ENCODE measurements at regions not wholly inside any gene's neighbourhood (a gene's known extent, or its start where the extent isn't known, plus 50 kb on each side); places are given as distances from the start of the nearest gene placed in this dataset.

GRCh38 chr7:41323806-41324205 lies 379.1 kb downstream of the INHBA start:
- no peak overlapping the region for H2AK5ac ChIP-seq (ENCODE audit: low read depth, low read length)
- H3K9ac ChIP-seq (replicated peaks in 1 of 4; ENCODE audit: extremely low read depth in 1 of 4, low read depth in 3 of 4, low read length in 3 of 4) = no peak overlapping the region
- no peak overlapping the region for H3K4ac ChIP-seq (replicated peaks; ENCODE audit: insufficient read length, low read depth, low read length)
- TF ChIP-seq POLR2AphosphoS5 (IDR thresholded peaks at IDR 0.05; ENCODE audit: low read depth, low read length) (no peak), EP300 (IDR thresholded peaks at IDR 0.05; ENCODE audit: borderline replicate concordance in 1 of 2, low read depth in 2 of 2, low read length in 2 of 2) (no peak), ATF2 (IDR thresholded peaks at IDR 0.05; ENCODE audit: low read length) (no peak)
- no peak overlapping the region for H2BK15ac ChIP-seq (ENCODE audit: low read length)
- H2AFZ ChIP-seq (ENCODE audit: low read length) = 0 out of 2 replicates have a peak overlapping the region, but pooled peaks have one; percentile 65
- no peak overlapping the region for H2BK12ac ChIP-seq (ENCODE audit: low read depth, low read length)
- H3K4me1 ChIP-seq (replicated peaks in 1 of 4; ENCODE audit: control insufficient read depth in 3 of 4, insufficient read depth in 4 of 4, low read length in 3 of 4) = no peaks in the 10 kb centered on the region
- no peak overlapping the region for H4K91ac ChIP-seq (replicated peaks; ENCODE audit: insufficient read length, low read length)
- H3K9me3 ChIP-seq (ENCODE audit: insufficient read depth in 2 of 2, low read depth in 1 of 2, low read length in 1 of 2) = no peaks in the 10 kb centered on the region
- no peaks in the 10 kb centered on the region for H4K20me1 ChIP-seq (replicated peaks in 1 of 2; ENCODE audit: control insufficient read depth in 1 of 2, insufficient read depth in 2 of 2, low read length in 2 of 2)
- no peak overlapping the region for H3K14ac ChIP-seq (ENCODE audit: insufficient read length)
- H2BK20ac ChIP-seq (ENCODE audit: low read length) = no peak overlapping the region
- H3K56ac ChIP-seq (replicated peaks; ENCODE audit: insufficient read length, low read depth, low read length) = no peak overlapping the region
- H3K36me3 ChIP-seq (ENCODE audit: control insufficient read depth in 2 of 4, insufficient read depth in 4 of 4, low read length in 3 of 4) = no peaks in the 10 kb centered on the region
- no peak overlapping the region for H4K8ac ChIP-seq (ENCODE audit: extremely low read depth, insufficient read depth, low read length)
- CTCF ChIA-PET (ENCODE audit: partially characterized antibody) = interaction anchor here (1.1 kb wide), 1 partner anchor 8 kb away, joined by 3 read pairs; no protein-coding TSS in a partner anchor
- H3K4me3 ChIP-seq (ENCODE audit: extremely low read depth in 1 of 4, insufficient read depth in 2 of 4, low read depth in 3 of 4, low read length in 4 of 4) = no peak overlapping the region
- no peak overlapping the region for H2BK120ac ChIP-seq (replicated peaks; ENCODE audit: low read depth, low read length)
- no peaks in the 10 kb centered on the region for H3K79me1 ChIP-seq (ENCODE audit: low read depth, low read length)
- H3K27ac ChIP-seq (ENCODE audit: low read depth, low read length) = no peak overlapping the region
- H2BK5ac ChIP-seq (ENCODE audit: low read depth, low read length) = no peak overlapping the region
- H4K5ac ChIP-seq (ENCODE audit: insufficient read length, low read depth, low read length) = no peak overlapping the region
- no peaks in the 10 kb centered on the region for H3K27me3 ChIP-seq (replicated peaks in 1 of 4; ENCODE audit: control insufficient read depth in 3 of 4, extremely low read depth in 1 of 4, insufficient read depth in 3 of 4, low read length in 3 of 4)
- WGBS, 2 experiments (ENCODE audit: extremely low coverage in 1 of 2, insufficient coverage in 1 of 2, insufficient read length in 1 of 2, insufficient replicate concordance in 2 of 2, low coverage in 1 of 2, low lambda C conversion rate in 2 of 2, missing lambda C conversion rate in 1 of 2) = 91% methylated on average over 3 of the region's 3 CpGs; no CpG with 5 or more reads in 1 of the 2 experiments
- no peak overlapping the region for H3K23ac ChIP-seq (ENCODE audit: insufficient read length)
- POLR2A ChIA-PET (ENCODE audit: partially characterized antibody) = no interaction called here
- H3K79me2 ChIP-seq (ENCODE audit: control insufficient read depth in 1 of 2, insufficient read depth in 2 of 2, low read length in 2 of 2) = no peaks in the 10 kb centered on the region
- DNase-seq (ENCODE audit: low read depth in 1 of 2, low spot score in 2 of 2) (no peak), FAIRE-seq (no peak)
- no peaks in the 10 kb centered on the region for H3K23me2 ChIP-seq (ENCODE audit: low read depth, low read length)
- H3K18ac ChIP-seq (ENCODE audit: extremely low read depth, low read length) = no peak overlapping the region
- no peak overlapping the region for H3K4me2 ChIP-seq (ENCODE audit: insufficient read depth in 1 of 2, low read depth in 2 of 2, low read length in 2 of 2)
